ENCODE measurements at regions not wholly inside any gene's neighbourhood (a gene's known extent, or its start where the extent isn't known, plus 50 kb on each side); places are given as distances from the start of the nearest gene placed in this dataset.

GRCh38 chr2:83420993-83421392 lies 1038.1 kb downstream of the SUCLG1 start:
- POLR2A ChIA-PET: no interaction called here
- H3K27ac ChIP-seq: no peak overlapping the region
- no peak overlapping the region for H3K4me3 ChIP-seq
- no peaks in the 10 kb centered on the region for H3K4me1 ChIP-seq
- peaks cover 18% of the 10 kb centered on the region; the same call in 2 of the 3 replicates for H3K9me3 ChIP-seq
- no peak for DNase-seq (ENCODE audit: low read depth in 1 of 2, low spot score in 1 of 2)
- CTCF ChIA-PET: no interaction called here
- no peak for TF ChIP-seq ZC3H11A (IDR thresholded peaks at IDR 0.05)
- no peak for TF ChIP-seq POLR2A (IDR thresholded peaks at IDR 0.05; ENCODE audit: low read length)
- TF ChIP-seq FOSB (CRISPR knock-in tag; IDR thresholded peaks at IDR 0.05): no peak
- TF ChIP-seq HEYL (CRISPR knock-in tag; IDR thresholded peaks at IDR 0.05): no peak
- no peak for TF ChIP-seq ZSCAN20 (CRISPR knock-in tag; IDR thresholded peaks at IDR 0.05)
- no peak for TF ChIP-seq RCOR1 (IDR thresholded peaks at IDR 0.05; ENCODE audit: low read depth, low read length)
- TF ChIP-seq CBX2 (IDR thresholded peaks at IDR 0.05; ENCODE audit: borderline replicate concordance, low read depth): no peak
- no peak for TF ChIP-seq CBX8 (IDR thresholded peaks at IDR 0.05)
- TF ChIP-seq, protein P1, sequence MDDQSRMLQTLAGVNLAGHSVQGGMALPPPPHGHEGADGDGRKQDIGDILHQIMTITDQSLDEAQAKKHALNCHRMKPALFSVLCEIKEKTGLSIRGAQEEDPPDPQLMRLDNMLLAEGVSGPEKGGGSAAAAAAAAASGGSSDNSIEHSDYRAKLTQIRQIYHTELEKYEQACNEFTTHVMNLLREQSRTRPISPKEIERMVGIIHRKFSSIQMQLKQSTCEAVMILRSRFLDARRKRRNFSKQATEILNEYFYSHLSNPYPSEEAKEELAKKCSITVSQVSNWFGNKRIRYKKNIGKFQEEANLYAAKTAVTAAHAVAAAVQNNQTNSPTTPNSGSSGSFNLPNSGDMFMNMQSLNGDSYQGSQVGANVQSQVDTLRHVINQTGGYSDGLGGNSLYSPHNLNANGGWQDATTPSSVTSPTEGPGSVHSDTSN (IDR thresholded peaks at IDR 0.05): no peak
- no peak for TF ChIP-seq RARB (CRISPR knock-in tag; IDR thresholded peaks at IDR 0.05)
- TF ChIP-seq NR3C1 (IDR thresholded peaks at IDR 0.05): no peak
- TF ChIP-seq SMC3 (IDR thresholded peaks at IDR 0.05): no peak
- TF ChIP-seq, protein P2, sequence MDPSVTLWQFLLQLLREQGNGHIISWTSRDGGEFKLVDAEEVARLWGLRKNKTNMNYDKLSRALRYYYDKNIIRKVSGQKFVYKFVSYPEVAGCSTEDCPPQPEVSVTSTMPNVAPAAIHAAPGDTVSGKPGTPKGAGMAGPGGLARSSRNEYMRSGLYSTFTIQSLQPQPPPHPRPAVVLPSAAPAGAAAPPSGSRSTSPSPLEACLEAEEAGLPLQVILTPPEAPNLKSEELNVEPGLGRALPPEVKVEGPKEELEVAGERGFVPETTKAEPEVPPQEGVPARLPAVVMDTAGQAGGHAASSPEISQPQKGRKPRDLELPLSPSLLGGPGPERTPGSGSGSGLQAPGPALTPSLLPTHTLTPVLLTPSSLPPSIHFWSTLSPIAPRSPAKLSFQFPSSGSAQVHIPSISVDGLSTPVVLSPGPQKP (IDR thresholded peaks at IDR 0.05; ENCODE audit: low read depth, low read length): no peak
- TF ChIP-seq POLR2AphosphoS2 (conservative IDR thresholded peaks at IDR 0.05; ENCODE audit: low read length): no peak
- TF ChIP-seq KDM1A (IDR thresholded peaks at IDR 0.05; ENCODE audit: low read depth): no peak
- TF ChIP-seq USF2 (IDR thresholded peaks at IDR 0.05): no peak
- no peak for FAIRE-seq
- WGBS (ENCODE audit: missing lambda C conversion rate): 3% methylated on average over 1 of the region's 1 CpG
- no peak for ATAC-seq
- H3K4me2 ChIP-seq: no peak overlapping the region

- CTCF ChIA-PET: no interaction called here
- ATAC-seq: no peak
These were observed 1064.8 kb downstream of the SUCLG1 start for GRCh38 chr2:83394134-83394904.

More at GRCh38 chr2:83394134-83394904, 1064.8 kb downstream of the SUCLG1 start:
- POLR2A ChIA-PET: no interaction called here
- Histone ChIP-seq H3K4me1 (no peaks in the 10 kb centered on the region), H3K4me2 (no peak overlapping the region), H3K4me3 (no peak overlapping the region), H3K27ac (no peak overlapping the region), H3K9me3 (peaks cover 4% of the 10 kb centered on the region; the same call in 1 of the 3 replicates)
- no peak for FAIRE-seq
- DNase-seq (ENCODE audit: low read depth in 1 of 2, low spot score in 1 of 2): no peak
- TF ChIP-seq TP53 (CRISPR knock-in tag; IDR thresholded peaks at IDR 0.05) (no peak), ZNF302 (CRISPR knock-in tag; IDR thresholded peaks at IDR 0.05) (no peak), USF2 (IDR thresholded peaks at IDR 0.05) (no peak), HDAC2 (IDR thresholded peaks at IDR 0.05) (no peak), NR3C1 (IDR thresholded peaks at IDR 0.05) (no peak), KDM5A (IDR thresholded peaks at IDR 0.05) (no peak), CTCF (IDR thresholded peaks at IDR 0.05) (no peak), POLR2AphosphoS2 (conservative IDR thresholded peaks at IDR 0.05; ENCODE audit: low read length) (no peak), KDM1A (IDR thresholded peaks at IDR 0.05; ENCODE audit: low read depth) (no peak), RARB (CRISPR knock-in tag; IDR thresholded peaks at IDR 0.05) (no peak), CBX2 (IDR thresholded peaks at IDR 0.05; ENCODE audit: borderline replicate concordance, low read depth) (no peak), CHD4 (IDR thresholded peaks at IDR 0.05; ENCODE audit: borderline replicate concordance) (no peak), CBX8 (IDR thresholded peaks at IDR 0.05) (no peak), RAD21 (conservative IDR thresholded peaks at IDR 0.05 in 1 of 2, IDR thresholded peaks at IDR 0.05 in 1 of 2) (no peak), HOXB13 (CRISPR knock-in tag; IDR thresholded peaks at IDR 0.05; ENCODE audit: low read depth) (no peak), MAFK (IDR thresholded peaks at IDR 0.05; ENCODE audit: partially characterized antibody) (no peak), ESRRA (IDR thresholded peaks at IDR 0.05; ENCODE audit: borderline replicate concordance, low read length) (no peak)
- 10% methylated on average over 3 of the region's 3 CpGs for WGBS (ENCODE audit: missing lambda C conversion rate)
